ENCODE measurements at regions not wholly inside any gene's neighbourhood (a gene's known extent, or its start where the extent isn't known, plus 50 kb on each side); places are given as distances from the start of the nearest gene placed in this dataset.

- Histone ChIP-seq H3K4me1 (ENCODE audit: control insufficient read depth, insufficient read depth, low read length) (no peaks in the 10 kb centered on the region), H3K9ac (ENCODE audit: low read depth, low read length) (no peak overlapping the region), H3K27me3 (ENCODE audit: control insufficient read depth, insufficient read depth, low read length) (no peaks in the 10 kb centered on the region), H3K36me3 (ENCODE audit: control insufficient read depth, insufficient read depth, low read length) (no peaks in the 10 kb centered on the region), H3K9me3 (ENCODE audit: control insufficient read depth, insufficient read depth, low read length) (peaks cover 11% of the 10 kb centered on the region), H3K27ac (ENCODE audit: low read depth, low read length) (no peak overlapping the region), H3K4me3 (ENCODE audit: low read depth, low read length) (no peak overlapping the region)
Measured at GRCh38 chr11:115060840-115061239, 382.5 kb downstream of the NXPE2 start.

DNA sequence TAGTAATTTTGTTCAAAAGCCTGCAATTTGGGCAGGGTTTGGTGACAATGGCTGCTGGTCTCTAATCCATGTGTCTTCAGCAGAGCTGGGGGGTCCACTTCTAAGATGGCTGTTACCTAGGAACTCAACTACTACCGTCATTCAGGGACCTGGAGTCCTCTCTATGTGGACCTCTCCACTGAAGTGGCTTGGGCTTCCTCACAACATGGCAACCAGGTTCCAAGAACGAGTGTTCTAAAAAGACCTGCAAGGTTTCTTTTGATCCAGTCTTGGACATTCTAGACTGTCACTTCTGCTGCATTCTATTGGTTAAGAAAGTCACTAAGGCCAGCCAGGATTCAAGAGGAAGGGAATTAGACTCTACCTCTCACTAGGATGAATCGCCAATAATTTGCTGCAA, 387.0 kb downstream of the NXPE2 start:
- Histone ChIP-seq H3K9ac (ENCODE audit: low read depth, low read length) (no peak overlapping the region), H3K27me3 (ENCODE audit: control insufficient read depth, insufficient read depth, low read length) (no peaks in the 10 kb centered on the region), H3K9me3 (ENCODE audit: control insufficient read depth, insufficient read depth, low read length) (no peaks in the 10 kb centered on the region), H3K27ac (ENCODE audit: low read depth, low read length) (no peak overlapping the region), H3K36me3 (ENCODE audit: control insufficient read depth, insufficient read depth, low read length) (no peaks in the 10 kb centered on the region), H3K4me1 (ENCODE audit: control insufficient read depth, insufficient read depth, low read length) (no peaks in the 10 kb centered on the region), H3K4me3 (ENCODE audit: low read depth, low read length) (no peak overlapping the region)

- Histone ChIP-seq H3K27ac (ENCODE audit: low read depth, low read length) (no peak overlapping the region), H3K9ac (ENCODE audit: low read depth, low read length) (no peak overlapping the region), H3K27me3 (ENCODE audit: control insufficient read depth, insufficient read depth, low read length) (no peaks in the 10 kb centered on the region), H3K4me1 (ENCODE audit: control insufficient read depth, insufficient read depth, low read length) (no peaks in the 10 kb centered on the region), H3K4me3 (ENCODE audit: low read depth, low read length) (no peak overlapping the region), H3K36me3 (ENCODE audit: control insufficient read depth, insufficient read depth, low read length) (no peaks in the 10 kb centered on the region), H3K9me3 (ENCODE audit: control insufficient read depth, insufficient read depth, low read length) (no peaks in the 10 kb centered on the region)
Measured at GRCh38 chr11:115065830-115066664, 387.7 kb downstream of the NXPE2 start.

- H3K9me3 ChIP-seq (ENCODE audit: control insufficient read depth, insufficient read depth, low read length): no peaks in the 10 kb centered on the region
- no peaks in the 10 kb centered on the region for H3K36me3 ChIP-seq (ENCODE audit: control insufficient read depth, insufficient read depth, low read length)
- no peak overlapping the region for H3K9ac ChIP-seq (ENCODE audit: low read depth, low read length)
- no peaks in the 10 kb centered on the region for H3K27me3 ChIP-seq (ENCODE audit: control insufficient read depth, insufficient read depth, low read length)
- H3K27ac ChIP-seq (ENCODE audit: low read depth, low read length): no peak overlapping the region
- no peaks in the 10 kb centered on the region for H3K4me1 ChIP-seq (ENCODE audit: control insufficient read depth, insufficient read depth, low read length)
- no peak overlapping the region for H3K4me3 ChIP-seq (ENCODE audit: low read depth, low read length)
Measured at GRCh38 chr11:115067471-115067870, 389.1 kb downstream of the NXPE2 start.

DNA sequence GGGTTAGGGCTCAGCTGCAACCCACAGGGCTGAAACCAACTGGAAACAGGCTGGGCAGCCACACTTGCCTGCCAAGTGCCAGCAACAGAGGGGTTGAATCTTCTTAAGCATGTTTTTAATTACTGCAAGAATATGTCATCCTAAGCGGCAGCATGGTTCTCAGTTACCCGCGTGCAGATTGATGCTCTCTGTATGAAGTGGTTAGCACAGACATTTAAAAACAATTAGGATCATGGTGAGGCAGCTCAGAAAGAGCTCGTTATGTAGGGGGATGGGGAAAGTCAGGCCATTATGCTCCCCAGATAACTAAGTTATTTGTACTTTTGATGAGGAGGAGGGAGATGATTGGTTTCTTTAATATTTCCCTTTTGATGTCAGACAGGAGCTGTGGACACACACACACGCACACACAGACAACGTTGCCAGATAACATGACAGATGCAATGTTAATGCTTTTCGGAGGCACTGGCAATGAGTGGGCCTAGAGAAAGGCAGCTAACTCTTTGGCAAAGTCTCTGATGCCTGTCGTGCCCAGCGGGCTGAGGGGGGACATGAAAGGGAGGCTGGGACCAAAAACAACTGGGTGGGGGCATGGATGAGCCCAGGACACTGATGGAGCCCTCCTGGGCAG, 389.7 kb downstream of the NXPE2 start:
- no peaks in the 10 kb centered on the region for H3K9me3 ChIP-seq (ENCODE audit: control insufficient read depth, insufficient read depth, low read length)
- H3K36me3 ChIP-seq (ENCODE audit: control insufficient read depth, insufficient read depth, low read length): no peaks in the 10 kb centered on the region
- H3K27ac ChIP-seq (ENCODE audit: low read depth, low read length): no peak overlapping the region
- H3K4me1 ChIP-seq (ENCODE audit: control insufficient read depth, insufficient read depth, low read length): no peaks in the 10 kb centered on the region
- no peak overlapping the region for H3K4me3 ChIP-seq (ENCODE audit: low read depth, low read length)
- H3K27me3 ChIP-seq (ENCODE audit: control insufficient read depth, insufficient read depth, low read length): no peaks in the 10 kb centered on the region
- H3K9ac ChIP-seq (ENCODE audit: low read depth, low read length): no peak overlapping the region

GRCh38 chr11:115069599-115069998, 391.3 kb downstream of the NXPE2 start:
- Histone ChIP-seq H3K4me1 (ENCODE audit: control insufficient read depth, insufficient read depth, low read length) (no peaks in the 10 kb centered on the region), H3K36me3 (ENCODE audit: control insufficient read depth, insufficient read depth, low read length) (no peaks in the 10 kb centered on the region), H3K9me3 (ENCODE audit: control insufficient read depth, insufficient read depth, low read length) (no peaks in the 10 kb centered on the region), H3K27me3 (ENCODE audit: control insufficient read depth, insufficient read depth, low read length) (no peaks in the 10 kb centered on the region), H3K9ac (ENCODE audit: low read depth, low read length) (no peak overlapping the region), H3K27ac (ENCODE audit: low read depth, low read length) (no peak overlapping the region), H3K4me3 (ENCODE audit: low read depth, low read length) (no peak overlapping the region)

DNA sequence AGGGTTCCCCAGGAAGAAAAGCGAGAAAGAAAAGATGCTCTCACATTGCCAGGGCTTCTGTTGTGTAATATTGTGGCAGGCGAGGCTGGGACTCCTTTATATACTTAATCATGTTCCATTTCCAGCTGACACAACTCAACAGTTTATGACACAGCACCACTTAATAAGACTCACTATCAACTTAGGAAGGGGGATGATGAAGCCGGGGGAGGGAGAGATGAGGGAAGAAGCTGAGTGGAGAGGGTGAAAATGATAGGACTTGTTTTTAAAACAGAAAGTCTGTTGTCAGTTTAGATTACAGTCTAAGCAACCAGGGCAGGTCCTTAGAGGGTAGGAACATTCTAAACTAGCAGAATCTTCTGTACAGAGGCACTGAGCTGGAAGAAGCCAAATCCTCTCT, 397.0 kb downstream of the NXPE2 start:
- Histone ChIP-seq H3K9me3 (ENCODE audit: control insufficient read depth, insufficient read depth, low read length) (no peaks in the 10 kb centered on the region), H3K9ac (ENCODE audit: low read depth, low read length) (no peak overlapping the region), H3K36me3 (ENCODE audit: control insufficient read depth, insufficient read depth, low read length) (no peaks in the 10 kb centered on the region), H3K4me1 (ENCODE audit: control insufficient read depth, insufficient read depth, low read length) (no peaks in the 10 kb centered on the region), H3K27ac (ENCODE audit: low read depth, low read length) (no peak overlapping the region), H3K27me3 (ENCODE audit: control insufficient read depth, insufficient read depth, low read length) (no peaks in the 10 kb centered on the region), H3K4me3 (ENCODE audit: low read depth, low read length) (no peak overlapping the region)

GRCh38 chr11:115077740-115078139, 399.4 kb downstream of the NXPE2 start:
- Histone ChIP-seq H3K27me3 (ENCODE audit: control insufficient read depth, insufficient read depth, low read length) (no peaks in the 10 kb centered on the region), H3K4me3 (ENCODE audit: low read depth, low read length) (no peak overlapping the region), H3K36me3 (ENCODE audit: control insufficient read depth, insufficient read depth, low read length) (no peaks in the 10 kb centered on the region), H3K9ac (ENCODE audit: low read depth, low read length) (no peak overlapping the region), H3K27ac (ENCODE audit: low read depth, low read length) (no peak overlapping the region), H3K9me3 (ENCODE audit: control insufficient read depth, insufficient read depth, low read length) (no peaks in the 10 kb centered on the region), H3K4me1 (ENCODE audit: control insufficient read depth, insufficient read depth, low read length) (no peaks in the 10 kb centered on the region)

GRCh38 chr11:115078461-115079438, 400.4 kb downstream of the NXPE2 start:
- Histone ChIP-seq H3K27me3 (ENCODE audit: control insufficient read depth, insufficient read depth, low read length) (no peaks in the 10 kb centered on the region), H3K36me3 (ENCODE audit: control insufficient read depth, insufficient read depth, low read length) (no peaks in the 10 kb centered on the region), H3K9ac (ENCODE audit: low read depth, low read length) (no peak overlapping the region), H3K27ac (ENCODE audit: low read depth, low read length) (no peak overlapping the region), H3K4me3 (ENCODE audit: low read depth, low read length) (no peak overlapping the region), H3K4me1 (ENCODE audit: control insufficient read depth, insufficient read depth, low read length) (no peaks in the 10 kb centered on the region), H3K9me3 (ENCODE audit: control insufficient read depth, insufficient read depth, low read length) (no peaks in the 10 kb centered on the region)

- H3K27me3 ChIP-seq (ENCODE audit: control insufficient read depth, insufficient read depth, low read length): no peaks in the 10 kb centered on the region
- H3K9ac ChIP-seq (ENCODE audit: low read depth, low read length): no peak overlapping the region
- H3K9me3 ChIP-seq (ENCODE audit: control insufficient read depth, insufficient read depth, low read length): no peaks in the 10 kb centered on the region
- no peaks in the 10 kb centered on the region for H3K36me3 ChIP-seq (ENCODE audit: control insufficient read depth, insufficient read depth, low read length)
- no peak overlapping the region for H3K27ac ChIP-seq (ENCODE audit: low read depth, low read length)
- H3K4me1 ChIP-seq (ENCODE audit: control insufficient read depth, insufficient read depth, low read length): no peaks in the 10 kb centered on the region
- H3K4me3 ChIP-seq (ENCODE audit: low read depth, low read length): no peak overlapping the region
Measured at GRCh38 chr11:115080923-115081680, 402.8 kb downstream of the NXPE2 start.
